ENCODE measurements at regions not wholly inside any gene's neighbourhood (a gene's known extent, or its start where the extent isn't known, plus 50 kb on each side); places are given as distances from the start of the nearest gene placed in this dataset.
A peak's percentile ranks its signal among the peaks of the same experiment; 100 is the strongest.

DNA sequence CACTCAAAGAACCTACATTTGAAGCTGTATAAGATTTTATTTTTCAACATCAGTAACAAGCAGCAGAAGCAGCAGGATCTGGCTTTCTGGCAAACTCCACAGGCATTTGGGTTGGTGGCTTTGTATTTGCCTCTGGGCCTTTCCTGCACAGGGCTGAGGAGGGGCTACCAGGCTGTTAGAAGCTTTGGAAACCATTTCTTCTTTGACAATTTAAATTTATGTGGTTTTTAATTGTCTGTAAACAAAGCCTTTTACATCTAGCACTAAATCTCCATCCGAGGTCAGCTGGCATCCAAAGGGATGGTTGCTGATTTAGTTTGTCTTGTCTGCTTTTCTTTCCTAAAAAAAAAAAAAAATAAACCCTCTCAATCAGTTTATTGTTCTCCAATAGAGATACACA lies 127.5 kb upstream of the OBI1 start:
- H2BK120ac ChIP-seq (ENCODE audit: low read depth, low read length) = no peak overlapping the region
- no CpG with 5 or more reads among the region's 1 CpG for WGBS, 2 donors (ENCODE audit: extremely low coverage in 2 of 2, insufficient read length in 2 of 2, insufficient replicate concordance in 1 of 2)
- no peak overlapping the region for H3K14ac ChIP-seq (ENCODE audit: low read length)
- H3K4ac ChIP-seq (ENCODE audit: low read length) = no peak overlapping the region
- H2BK15ac ChIP-seq (ENCODE audit: low read length) = no peak overlapping the region
- H4K8ac ChIP-seq (ENCODE audit: low read depth, low read length) = no peak overlapping the region
- no peak for DNase-seq (ENCODE audit: low spot score)
- peaks cover 0 to 5% of the 10 kb centered on the region in 2 donors for H3K4me1 ChIP-seq (ENCODE audit: control insufficient read depth in 2 of 2, insufficient read depth in 1 of 2, low read depth in 1 of 2, low read length in 2 of 2)
- no peaks in the 10 kb centered on the region for H3K36me3 ChIP-seq (replicated peaks in 1 of 2; ENCODE audit: control insufficient read depth in 2 of 2, insufficient read depth in 2 of 2, low read length in 2 of 2)
- no peak overlapping the region for H2BK5ac ChIP-seq (ENCODE audit: low read length)
- H3K23ac ChIP-seq (ENCODE audit: low read depth, low read length, poor library complexity) = no peak overlapping the region
- H3K27ac ChIP-seq (replicated peaks; ENCODE audit: low read length) = no peak overlapping the region
- H2AFZ ChIP-seq (ENCODE audit: low read length) = peak overlapping the region; percentile 70
- no peaks in the 10 kb centered on the region for H3K79me1 ChIP-seq (ENCODE audit: low read depth, low read length)
- no peak overlapping the region for H4K91ac ChIP-seq (ENCODE audit: low read depth, low read length, poor library complexity)
- no peak overlapping the region for H3K4me2 ChIP-seq (ENCODE audit: insufficient read depth, low read length, poor library complexity, severe bottlenecking)
- no peak overlapping the region for H3K9ac ChIP-seq (ENCODE audit: low read depth, low read length, poor library complexity)
- no peaks in the 10 kb centered on the region for H3K27me3 ChIP-seq (ENCODE audit: control insufficient read depth in 3 of 3, insufficient read depth in 3 of 3, low read depth in 1 of 3, low read length in 3 of 3)
- no peak overlapping the region for H3K18ac ChIP-seq (ENCODE audit: low read length)
- H2BK12ac ChIP-seq (ENCODE audit: low read length) = no peak overlapping the region
- no peak overlapping the region for H2AK5ac ChIP-seq (ENCODE audit: low read depth, low read length)
- no peak overlapping the region for H3K4me3 ChIP-seq (ENCODE audit: low read length in 2 of 2)
- H3K9me3 ChIP-seq (replicated peaks in 1 of 2; ENCODE audit: control insufficient read depth in 2 of 2, insufficient read depth in 1 of 2, low read depth in 1 of 2, low read length in 2 of 2) = no peaks in the 10 kb centered on the region

DNA sequence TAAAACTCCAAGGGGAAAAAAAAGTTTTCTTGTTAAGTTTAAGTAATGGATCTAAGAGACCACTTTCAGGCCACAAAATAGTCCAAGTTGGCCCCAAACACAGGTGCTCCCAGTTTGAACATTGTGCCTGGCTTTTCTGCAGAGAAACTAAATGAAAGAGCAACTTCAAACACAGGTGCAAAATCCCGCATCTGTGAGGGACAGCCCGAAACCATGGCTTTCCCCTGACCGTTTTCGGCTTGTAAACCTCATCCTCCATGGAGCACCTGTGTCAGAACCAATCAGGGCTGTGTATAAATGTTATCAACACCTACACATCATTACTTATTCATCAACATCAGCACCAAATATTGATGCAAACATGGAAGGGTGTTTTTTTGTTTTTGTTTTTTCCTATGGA lies 126.8 kb upstream of the OBI1 start:
- H3K9me3 ChIP-seq (replicated peaks in 1 of 2; ENCODE audit: control insufficient read depth in 2 of 2, insufficient read depth in 1 of 2, low read depth in 1 of 2, low read length in 2 of 2) = no peaks in the 10 kb centered on the region
- WGBS, 2 donors (ENCODE audit: extremely low coverage in 2 of 2, insufficient read length in 2 of 2, insufficient replicate concordance in 1 of 2) = no CpG with 5 or more reads among the region's 4 CpGs

DNA sequence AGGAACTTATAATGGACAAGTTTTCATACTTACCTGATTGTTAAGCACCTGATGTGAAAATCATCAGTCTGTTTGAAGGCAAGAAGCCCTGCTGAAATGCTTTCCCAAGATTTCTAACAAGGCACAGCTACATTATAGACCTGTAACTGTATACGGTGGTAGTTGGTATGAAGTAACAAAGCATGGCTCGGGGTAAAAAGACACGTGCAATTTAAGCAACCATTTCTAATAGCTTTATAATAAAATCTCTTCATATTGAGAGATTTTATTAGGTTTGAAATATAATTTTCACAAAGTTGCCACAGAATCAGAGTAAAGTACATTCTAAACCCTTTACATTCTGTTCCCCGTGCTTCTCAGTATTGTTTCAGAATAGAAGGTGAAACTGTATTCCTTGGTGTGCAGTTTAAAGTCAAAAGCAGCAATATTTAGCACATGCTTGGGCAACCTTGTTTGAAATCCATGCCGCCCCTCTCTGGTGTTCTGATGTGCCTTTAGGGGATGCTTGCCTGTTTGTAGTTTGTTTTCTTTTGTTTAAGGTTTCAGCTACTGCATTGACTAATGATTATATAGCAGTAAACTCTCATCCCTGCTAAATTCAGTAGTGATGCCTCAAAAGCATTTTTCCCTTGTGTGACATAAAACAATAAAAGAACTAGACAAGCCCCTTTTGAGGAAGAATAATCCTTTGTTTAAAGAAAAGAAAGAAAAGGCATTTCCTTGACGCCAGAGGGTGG lies 125.2 kb upstream of the OBI1 start:
- Histone ChIP-seq H3K4me2 (ENCODE audit: insufficient read depth, low read length, poor library complexity, severe bottlenecking) (no peak overlapping the region), H3K14ac (ENCODE audit: low read length) (no peak overlapping the region), H2BK15ac (ENCODE audit: low read length) (no peak overlapping the region), H3K18ac (ENCODE audit: low read length) (no peak overlapping the region), H3K4me3 (ENCODE audit: low read length in 2 of 2) (no peak overlapping the region), H3K27ac (replicated peaks; ENCODE audit: low read length) (no peak overlapping the region), H3K27me3 (ENCODE audit: control insufficient read depth in 3 of 3, insufficient read depth in 3 of 3, low read depth in 1 of 3, low read length in 3 of 3) (no peaks in the 10 kb centered on the region), H3K79me1 (ENCODE audit: low read depth, low read length) (no peaks in the 10 kb centered on the region), H4K91ac (ENCODE audit: low read depth, low read length, poor library complexity) (no peak overlapping the region), H3K23ac (ENCODE audit: low read depth, low read length, poor library complexity) (no peak overlapping the region), H2BK12ac (ENCODE audit: low read length) (no peak overlapping the region), H3K4me1 (ENCODE audit: control insufficient read depth in 2 of 2, insufficient read depth in 1 of 2, low read depth in 1 of 2, low read length in 2 of 2) (peaks cover 0 to 5% of the 10 kb centered on the region in 2 donors), H3K9me3 (replicated peaks in 1 of 2; ENCODE audit: control insufficient read depth in 2 of 2, insufficient read depth in 1 of 2, low read depth in 1 of 2, low read length in 2 of 2) (no peaks in the 10 kb centered on the region), H2BK5ac (ENCODE audit: low read length) (no peak overlapping the region), H3K4ac (ENCODE audit: low read length) (no peak overlapping the region), H3K9ac (ENCODE audit: low read depth, low read length, poor library complexity) (no peak overlapping the region), H2BK120ac (ENCODE audit: low read depth, low read length) (no peak overlapping the region), H2AFZ (ENCODE audit: low read length) (peak overlapping the region; percentile 29), H3K36me3 (replicated peaks in 1 of 2; ENCODE audit: control insufficient read depth in 2 of 2, insufficient read depth in 2 of 2, low read length in 2 of 2) (no peaks in the 10 kb centered on the region), H4K8ac (ENCODE audit: low read depth, low read length) (no peak overlapping the region), H2AK5ac (ENCODE audit: low read depth, low read length) (no peak overlapping the region)
- WGBS, 2 donors (ENCODE audit: extremely low coverage in 2 of 2, insufficient read length in 2 of 2, insufficient replicate concordance in 1 of 2) = no CpG with 5 or more reads among the region's 6 CpGs
- DNase-seq (ENCODE audit: low spot score) = no peak

More for the DNA sequence above, 126.8 kb upstream of the OBI1 start:
- no peak overlapping the region for H4K91ac ChIP-seq (ENCODE audit: low read depth, low read length, poor library complexity)
- H2AK5ac ChIP-seq (ENCODE audit: low read depth, low read length) = no peak overlapping the region
- H3K4me2 ChIP-seq (ENCODE audit: insufficient read depth, low read length, poor library complexity, severe bottlenecking) = no peak overlapping the region
- no peak overlapping the region for H3K27ac ChIP-seq (replicated peaks; ENCODE audit: low read length)
- no peaks in the 10 kb centered on the region for H3K36me3 ChIP-seq (replicated peaks in 1 of 2; ENCODE audit: control insufficient read depth in 2 of 2, insufficient read depth in 2 of 2, low read length in 2 of 2)
- no peak overlapping the region for H3K23ac ChIP-seq (ENCODE audit: low read depth, low read length, poor library complexity)
- no peak overlapping the region for H2BK15ac ChIP-seq (ENCODE audit: low read length)
- no peak overlapping the region for H3K4ac ChIP-seq (ENCODE audit: low read length)
- no peak overlapping the region for H3K4me3 ChIP-seq (ENCODE audit: low read length in 2 of 2)
- H3K14ac ChIP-seq (ENCODE audit: low read length) = no peak overlapping the region
- peaks cover 0 to 5% of the 10 kb centered on the region in 2 donors for H3K4me1 ChIP-seq (ENCODE audit: control insufficient read depth in 2 of 2, insufficient read depth in 1 of 2, low read depth in 1 of 2, low read length in 2 of 2)
- H2BK120ac ChIP-seq (ENCODE audit: low read depth, low read length) = no peak overlapping the region
- H2AFZ ChIP-seq (ENCODE audit: low read length) = peak overlapping the region; percentile 70
- no peak overlapping the region for H2BK5ac ChIP-seq (ENCODE audit: low read length)
- H4K8ac ChIP-seq (ENCODE audit: low read depth, low read length) = no peak overlapping the region
- H2BK12ac ChIP-seq (ENCODE audit: low read length) = no peak overlapping the region
- H3K18ac ChIP-seq (ENCODE audit: low read length) = no peak overlapping the region
- no peaks in the 10 kb centered on the region for H3K79me1 ChIP-seq (ENCODE audit: low read depth, low read length)
- no peak overlapping the region for H3K9ac ChIP-seq (ENCODE audit: low read depth, low read length, poor library complexity)
- no peaks in the 10 kb centered on the region for H3K27me3 ChIP-seq (ENCODE audit: control insufficient read depth in 3 of 3, insufficient read depth in 3 of 3, low read depth in 1 of 3, low read length in 3 of 3)
- no peak for DNase-seq (ENCODE audit: low spot score)

DNA sequence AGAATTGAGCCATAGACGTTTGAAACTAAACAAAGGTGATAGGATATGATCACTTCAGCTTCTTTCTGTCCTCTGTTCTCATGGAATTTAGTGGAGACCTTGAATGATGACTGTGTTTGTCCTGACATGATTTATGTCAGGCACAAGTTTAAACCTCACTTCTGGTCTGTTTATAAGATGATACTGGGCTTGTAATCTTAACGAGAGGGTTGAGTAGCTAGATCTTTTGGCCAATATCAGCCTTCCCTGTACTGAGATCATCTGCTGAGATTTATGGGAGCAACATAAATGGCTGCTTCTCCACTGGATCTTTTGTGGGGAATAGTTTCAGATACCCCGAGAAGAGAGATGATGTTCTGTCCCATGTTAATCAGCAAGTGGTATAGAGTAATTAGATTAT lies 121.8 kb upstream of the OBI1 start:
- H3K18ac ChIP-seq (ENCODE audit: low read length) = no peak overlapping the region
- H3K4me3 ChIP-seq (ENCODE audit: low read length in 2 of 2) = no peak overlapping the region
- H3K4me2 ChIP-seq (ENCODE audit: insufficient read depth, low read length, poor library complexity, severe bottlenecking) = no peak overlapping the region
- no peak overlapping the region for H2AK5ac ChIP-seq (ENCODE audit: low read depth, low read length)
- no peak overlapping the region for H4K91ac ChIP-seq (ENCODE audit: low read depth, low read length, poor library complexity)
- no peak overlapping the region for H3K9ac ChIP-seq (ENCODE audit: low read depth, low read length, poor library complexity)
- no peak overlapping the region for H2BK15ac ChIP-seq (ENCODE audit: low read length)
- no peak overlapping the region for H3K27ac ChIP-seq (replicated peaks; ENCODE audit: low read length)
- no peak overlapping the region for H2BK12ac ChIP-seq (ENCODE audit: low read length)
- H2BK120ac ChIP-seq (ENCODE audit: low read depth, low read length) = no peak overlapping the region
- H3K79me1 ChIP-seq (ENCODE audit: low read depth, low read length) = no peaks in the 10 kb centered on the region
- no peak for DNase-seq (ENCODE audit: low spot score)
- H2BK5ac ChIP-seq (ENCODE audit: low read length) = no peak overlapping the region
- no peaks in the 10 kb centered on the region for H3K27me3 ChIP-seq (ENCODE audit: control insufficient read depth in 3 of 3, insufficient read depth in 3 of 3, low read depth in 1 of 3, low read length in 3 of 3)
- no peak overlapping the region for H3K23ac ChIP-seq (ENCODE audit: low read depth, low read length, poor library complexity)
- no peak overlapping the region for H3K4ac ChIP-seq (ENCODE audit: low read length)
- no peaks in the 10 kb centered on the region for H3K36me3 ChIP-seq (replicated peaks in 1 of 2; ENCODE audit: control insufficient read depth in 2 of 2, insufficient read depth in 2 of 2, low read length in 2 of 2)
- no peak overlapping the region for H4K8ac ChIP-seq (ENCODE audit: low read depth, low read length)
- H3K14ac ChIP-seq (ENCODE audit: low read length) = no peak overlapping the region
- H2AFZ ChIP-seq (ENCODE audit: low read length) = no peak overlapping the region
- no peaks in the 10 kb centered on the region for H3K9me3 ChIP-seq (replicated peaks in 1 of 2; ENCODE audit: control insufficient read depth in 2 of 2, insufficient read depth in 1 of 2, low read depth in 1 of 2, low read length in 2 of 2)
- H3K4me1 ChIP-seq (ENCODE audit: control insufficient read depth in 2 of 2, insufficient read depth in 1 of 2, low read depth in 1 of 2, low read length in 2 of 2) = peaks cover 0 to 7% of the 10 kb centered on the region in 2 donors
- WGBS, 2 donors (ENCODE audit: extremely low coverage in 2 of 2, insufficient read length in 2 of 2, insufficient replicate concordance in 1 of 2) = no CpG with 5 or more reads among the region's 3 CpGs
